AG04449 (cell line): ENCODE measurements at regions not wholly inside any gene's neighbourhood (a gene's known extent, or its start where the extent isn't known, plus 50 kb on each side); places are given as distances from the start of the nearest gene placed in this dataset.

ENCODE experiments used
- CTCF ChIA-PET: fragments of 350-600 bp; formaldehyde crosslinking; extraction: SDS; loops from one replicate; lab custom pipeline; 2021; ENCODE audit warnings: antibody characterized with exemption; lab: Yijun Ruan, JAX
- POLR2A ChIA-PET: fragments of 400-600, 350-600 bp; formaldehyde crosslinking; extraction: SDS; loops from one replicate; lab custom pipeline; 2020; ENCODE audit warnings: antibody characterized with exemption, inconsistent platforms; lab: Yijun Ruan, JAX
- DNase-seq: peaks from one replicate; pipeline ENCODE4 v3.0.0-alpha.2; 2010; ENCODE audit warnings: low read depth, low spot score
- H3K4me3 ChIP-seq: 2 replicates; pipeline ENCODE4 v1.5.1; 2011; ENCODE audit warnings: low read depth, mild to moderate bottlenecking, control low read depth, low read length
- TF ChIP-seq, protein P1 (sequence below): IDR thresholded peaks from one replicate; pipeline ENCODE4 v1.5.1; 2011; ENCODE audit warnings: mild to moderate bottlenecking, moderate library complexity, low read length, control low read depth, inconsistent platforms; ENCODE audit not compliant: insufficient read depth; ENCODE audit errors: missing control alignments

- no peak for DNase-seq
- TF ChIP-seq, protein P1, sequence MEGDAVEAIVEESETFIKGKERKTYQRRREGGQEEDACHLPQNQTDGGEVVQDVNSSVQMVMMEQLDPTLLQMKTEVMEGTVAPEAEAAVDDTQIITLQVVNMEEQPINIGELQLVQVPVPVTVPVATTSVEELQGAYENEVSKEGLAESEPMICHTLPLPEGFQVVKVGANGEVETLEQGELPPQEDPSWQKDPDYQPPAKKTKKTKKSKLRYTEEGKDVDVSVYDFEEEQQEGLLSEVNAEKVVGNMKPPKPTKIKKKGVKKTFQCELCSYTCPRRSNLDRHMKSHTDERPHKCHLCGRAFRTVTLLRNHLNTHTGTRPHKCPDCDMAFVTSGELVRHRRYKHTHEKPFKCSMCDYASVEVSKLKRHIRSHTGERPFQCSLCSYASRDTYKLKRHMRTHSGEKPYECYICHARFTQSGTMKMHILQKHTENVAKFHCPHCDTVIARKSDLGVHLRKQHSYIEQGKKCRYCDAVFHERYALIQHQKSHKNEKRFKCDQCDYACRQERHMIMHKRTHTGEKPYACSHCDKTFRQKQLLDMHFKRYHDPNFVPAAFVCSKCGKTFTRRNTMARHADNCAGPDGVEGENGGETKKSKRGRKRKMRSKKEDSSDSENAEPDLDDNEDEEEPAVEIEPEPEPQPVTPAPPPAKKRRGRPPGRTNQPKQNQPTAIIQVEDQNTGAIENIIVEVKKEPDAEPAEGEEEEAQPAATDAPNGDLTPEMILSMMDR = no peak
- H3K4me3 ChIP-seq = no peak overlapping the region
- ChIA-PET POLR2A (no interaction called here), CTCF (no interaction called here)
Measured at GRCh38 chr1:218494449-218494852, 149.3 kb downstream of the TGFB2 start.

GRCh38 chr1:218495931-218496330 is 150.8 kb downstream of the TGFB2 start:
- CTCF ChIA-PET = no interaction called here
- DNase-seq = no peak
- TF ChIP-seq, protein P1 = no peak
- POLR2A ChIA-PET = interaction anchor here (0.7 kb wide), 1 partner anchor 147 kb away, joined by 3 read pairs; no protein-coding TSS in a partner anchor
- no peak overlapping the region for H3K4me3 ChIP-seq

- H3K4me3 ChIP-seq = no peak overlapping the region
- ChIA-PET CTCF (no interaction called here), POLR2A (interaction anchor here (0.7 to 3.3 kb wide), 3 partner anchors 16 to 151 kb away, joined by 3 to 18 read pairs (median 13); partner anchors contain the start of gene TGFB2)
- TF ChIP-seq, protein P1 = no peak
- peak; percentile 100 for DNase-seq
Measured at GRCh38 chr1:218496561-218496960, 151.4 kb downstream of the TGFB2 start.

- peak overlapping the region; percentile 45 for H3K4me3 ChIP-seq
- no peak for DNase-seq
- ChIA-PET POLR2A (interaction anchor here (0.5 to 3.3 kb wide), 9 partner anchors 10 to 1090 kb away, joined by 3 to 18 read pairs (median 4); partner anchors contain the start of gene TGFB2), CTCF (interaction anchor here (2.6 kb wide), 1 partner anchor 18 kb away, joined by 9 read pairs; no protein-coding TSS in a partner anchor)
- TF ChIP-seq, protein P1 = no peak
Measured at GRCh38 chr1:218498056-218498938, 153.2 kb downstream of the TGFB2 start.

GRCh38 chr1:218499011-218499691 is 154.0 kb downstream of the TGFB2 start:
- peak; percentile 83 for DNase-seq
- POLR2A ChIA-PET = interaction anchor here (0.6 to 3.3 kb wide), 5 partner anchors 18 to 207 kb away, joined by 3 to 18 read pairs (median 4); partner anchors contain the start of gene TGFB2
- TF ChIP-seq, protein P1 = no peak
- CTCF ChIA-PET = interaction anchor here (1.3 to 2.6 kb wide), 2 partner anchors 17 to 23 kb away, joined by 4 to 9 read pairs; no protein-coding TSS in a partner anchor
- H3K4me3 ChIP-seq = peak overlapping the region; percentile 45
